Hematopoietic multipotent progenitor cell treated with erythropoietin and hydrocortisone succinate and interleukin-3 and kit ligand, for 4 days (in vitro differentiated cells): ENCODE measurements at regions not wholly inside any gene's neighbourhood (a gene's known extent, or its start where the extent isn't known, plus 50 kb on each side); places are given as distances from the start of the nearest gene placed in this dataset.
"Not testable (repeated sequence)": the region's sequence is repeated elsewhere in the genome, so short reads cannot be mapped to it uniquely, and the experiment has no call there.

Experiments
- DNase-seq: peaks from one replicate; pipeline ENCODE4 v3.0.0-alpha.2; 2015

- DNase-seq = no peak
These were observed 121.2 kb downstream of the GASK1B start for GRCh38 chr4:158051401-158052235.

- DNase-seq = no peak
These were observed 121.9 kb downstream of the GASK1B start for GRCh38 chr4:158050942-158051341.

GRCh38 chr4:158046345-158046744, 126.5 kb downstream of the GASK1B start:
- DNase-seq = no peak

GRCh38 chr4:158043971-158044618, 128.7 kb downstream of the GASK1B start:
- DNase-seq = no peak

DNA sequence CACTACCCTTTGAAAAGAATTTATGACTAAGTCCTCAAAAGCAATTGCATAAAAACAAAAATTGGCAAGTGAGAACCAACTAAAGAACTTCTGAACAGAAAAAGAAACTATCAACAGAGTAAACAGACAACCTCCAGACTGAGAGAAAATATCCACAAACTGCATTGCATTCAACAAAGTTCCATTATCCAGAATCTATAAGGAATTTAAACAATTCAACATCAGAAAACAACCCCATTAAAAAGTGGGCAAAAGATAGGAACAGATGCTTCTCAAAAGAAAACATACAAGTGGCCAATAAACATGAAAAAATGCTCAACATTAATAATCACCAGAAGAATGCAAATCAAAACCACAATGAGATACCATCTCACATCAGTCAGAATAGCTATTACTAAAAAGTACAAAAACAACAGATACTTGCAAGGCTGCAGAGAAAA, 130.2 kb downstream of the GASK1B start:
- DNase-seq = no peak

- no peak for DNase-seq
These were observed 134.1 kb downstream of the GASK1B start for GRCh38 chr4:158038718-158039117.

GRCh38 chr4:158036998-158037397, 135.8 kb downstream of the GASK1B start:
- DNase-seq = no peak

DNA sequence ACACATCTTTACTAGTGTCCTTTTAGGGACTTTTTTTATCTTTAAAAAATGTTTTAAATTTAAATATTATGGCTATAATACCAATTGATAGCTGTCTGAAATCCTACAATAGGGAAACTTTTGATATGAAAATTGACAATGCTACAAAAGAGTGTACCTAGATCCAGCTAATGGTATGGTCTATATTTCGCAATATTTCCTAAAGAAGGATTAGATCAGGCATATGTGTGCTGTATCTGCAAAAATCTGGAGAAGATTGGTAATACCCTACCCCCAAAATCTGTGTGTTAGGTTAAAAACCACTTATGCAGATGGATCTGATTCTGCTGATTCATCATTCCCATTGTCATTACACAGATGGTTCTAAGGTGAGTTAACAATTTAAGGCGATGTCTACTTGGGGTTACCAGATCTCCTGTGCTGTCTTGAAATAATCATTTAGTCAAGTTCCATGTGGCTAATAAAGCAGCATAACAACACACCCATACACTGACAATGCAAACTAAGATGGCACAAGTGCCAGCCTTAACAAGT, 137.1 kb downstream of the GASK1B start:
- DNase-seq = no peak

DNA sequence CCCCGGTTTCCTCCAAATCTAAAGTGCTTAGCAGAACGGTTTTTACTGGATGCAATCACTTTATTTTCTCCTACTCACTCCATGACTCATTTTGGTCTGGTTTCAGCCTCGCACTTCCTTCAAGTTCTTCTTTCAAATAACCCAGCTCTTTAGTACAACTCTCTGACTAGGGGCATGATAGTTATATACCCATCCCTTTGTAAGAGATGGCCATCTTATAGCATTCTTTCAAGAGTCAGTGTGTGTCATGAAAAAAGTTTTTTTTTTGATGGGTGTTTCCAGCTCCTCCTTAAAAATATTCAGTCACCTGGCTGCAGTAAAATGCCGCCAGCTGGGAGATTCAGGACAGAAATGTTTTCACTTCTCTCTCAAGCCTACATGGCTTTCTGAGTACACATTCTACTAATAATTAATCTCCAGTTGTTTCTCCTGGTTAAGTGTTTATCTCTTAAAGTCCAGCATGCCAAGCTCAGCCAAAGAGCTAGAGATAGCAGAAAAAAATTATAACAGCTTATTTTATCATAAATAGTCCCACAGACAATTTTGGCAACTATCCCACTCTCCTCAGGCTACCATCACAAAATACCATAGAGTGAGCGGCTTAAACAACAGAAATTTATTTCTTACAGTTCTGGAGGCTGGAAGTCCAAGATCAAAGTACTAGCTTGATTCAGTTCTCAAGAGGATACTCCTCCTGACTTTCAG, 139.3 kb downstream of the GASK1B start:
- peak; percentile 82 for DNase-seq

DNA sequence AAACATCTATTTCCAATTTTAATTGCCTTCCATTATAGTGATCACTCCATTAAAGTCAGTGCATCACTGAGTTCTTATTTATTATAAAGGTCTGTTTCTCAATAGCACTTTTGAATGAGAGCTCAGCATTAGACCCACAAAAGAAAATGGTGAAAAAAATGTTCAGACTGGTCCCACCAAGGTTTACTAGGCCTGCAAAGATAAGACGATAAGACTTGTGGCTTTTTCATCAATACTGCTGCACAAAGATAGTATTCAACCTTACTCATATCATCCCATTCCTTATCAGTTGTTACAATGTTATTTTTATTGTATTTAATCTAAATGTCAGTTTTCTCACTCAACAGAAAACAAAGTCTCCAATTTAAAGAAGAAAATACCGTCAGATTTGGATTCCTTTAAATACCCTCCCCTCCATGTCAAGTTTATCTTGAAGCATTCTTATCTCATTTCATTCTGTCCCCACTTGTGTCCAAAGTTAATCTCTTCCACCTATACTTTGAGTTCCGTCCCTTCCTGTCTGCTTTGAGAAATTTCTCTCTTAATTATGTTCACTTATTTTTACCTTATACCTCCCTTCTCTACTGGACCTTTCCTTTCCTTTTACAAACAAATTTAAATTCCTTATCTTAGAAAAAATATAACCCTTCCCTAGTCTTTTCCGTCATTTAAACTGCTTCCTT, 140.0 kb downstream of the GASK1B start:
- peak; percentile 66 for DNase-seq

DNA sequence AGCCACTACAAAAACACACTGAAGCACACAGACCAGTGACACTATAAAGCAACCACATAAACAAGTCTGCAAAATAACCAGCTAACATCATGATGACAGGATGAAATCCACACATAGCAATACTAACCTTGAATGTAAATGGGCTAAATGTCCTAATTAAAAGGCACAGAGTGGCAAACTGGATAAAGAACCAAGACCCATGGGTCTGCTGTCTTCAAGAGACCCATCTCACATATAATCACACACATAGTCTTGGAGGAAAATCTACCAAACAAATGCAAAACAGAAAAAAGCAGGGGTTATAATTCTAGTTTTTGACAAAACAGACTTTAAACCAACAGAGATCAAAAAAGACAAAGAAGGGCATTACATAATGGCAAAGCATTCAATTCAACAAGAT, 144.4 kb downstream of the GASK1B start:
- DNase-seq = not testable (repeated sequence)

DNA sequence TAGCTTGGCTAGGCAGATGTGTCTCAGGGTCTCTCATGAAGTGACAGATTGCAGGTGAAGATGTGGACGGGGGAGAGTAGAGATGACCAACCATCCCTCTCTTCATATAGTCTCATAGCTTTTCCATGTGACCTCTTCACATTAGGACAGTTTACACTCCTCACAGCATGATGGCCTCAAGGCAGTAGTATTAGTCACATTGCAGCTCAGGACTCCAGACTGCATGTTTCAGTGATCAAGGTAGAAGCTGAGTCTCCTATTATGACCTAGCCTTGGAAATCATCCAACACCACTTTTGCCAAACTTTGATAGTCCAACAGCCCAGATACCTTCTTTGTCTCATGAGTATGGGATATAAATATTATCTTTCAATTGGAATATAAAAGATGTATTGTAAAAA, 147.7 kb downstream of the GASK1B start:
- DNase-seq = no peak

DNA sequence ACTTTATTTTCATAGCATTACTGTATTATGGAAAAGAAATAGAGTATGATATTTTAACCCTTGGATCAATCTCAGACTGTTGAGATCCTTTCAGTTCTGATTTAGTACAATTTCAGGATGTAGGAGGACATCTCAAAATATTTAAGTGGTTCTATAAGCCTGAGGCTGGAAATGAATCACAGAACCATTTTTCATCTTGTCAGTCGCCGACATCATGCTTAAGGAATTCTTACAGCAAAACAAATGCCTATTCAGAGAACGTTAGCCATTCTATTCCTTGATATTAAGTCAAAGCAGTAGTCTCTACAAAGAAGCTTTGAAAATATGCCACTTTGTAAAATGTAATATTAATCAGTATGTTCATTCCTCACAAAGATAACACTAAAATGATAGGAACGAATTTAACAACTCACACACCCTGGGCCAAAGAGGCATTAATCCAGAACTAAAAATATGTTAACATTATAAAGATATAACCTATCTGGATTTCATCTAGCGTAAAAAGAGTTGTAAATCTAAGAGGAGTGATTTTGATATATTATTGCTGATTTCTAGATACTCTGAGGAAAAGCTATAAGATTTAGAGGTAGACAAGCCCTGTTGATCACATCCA, 152.0 kb downstream of the GASK1B start:
- no peak for DNase-seq

DNA sequence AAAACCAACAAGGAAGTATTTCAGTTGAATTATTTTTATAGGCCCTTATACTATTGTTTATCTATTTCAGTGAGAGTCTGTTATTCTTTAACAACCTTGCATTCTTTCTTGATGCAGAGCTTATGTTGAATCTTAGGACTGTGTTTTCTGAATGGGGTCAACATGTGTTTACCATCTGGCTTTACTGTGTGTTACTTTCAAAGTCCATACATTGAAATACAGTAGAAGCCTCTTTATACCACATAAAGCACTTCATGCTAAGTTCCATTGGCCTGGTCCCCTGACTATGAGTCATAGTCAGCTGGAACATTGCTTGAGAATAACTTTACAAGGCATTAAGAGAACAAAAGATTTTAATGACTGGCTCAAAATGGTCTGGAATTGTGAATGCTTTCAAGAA, 152.6 kb downstream of the GASK1B start:
- no peak for DNase-seq

GRCh38 chr4:158018831-158019230, 154.0 kb downstream of the GASK1B start:
- no peak for DNase-seq

DNA sequence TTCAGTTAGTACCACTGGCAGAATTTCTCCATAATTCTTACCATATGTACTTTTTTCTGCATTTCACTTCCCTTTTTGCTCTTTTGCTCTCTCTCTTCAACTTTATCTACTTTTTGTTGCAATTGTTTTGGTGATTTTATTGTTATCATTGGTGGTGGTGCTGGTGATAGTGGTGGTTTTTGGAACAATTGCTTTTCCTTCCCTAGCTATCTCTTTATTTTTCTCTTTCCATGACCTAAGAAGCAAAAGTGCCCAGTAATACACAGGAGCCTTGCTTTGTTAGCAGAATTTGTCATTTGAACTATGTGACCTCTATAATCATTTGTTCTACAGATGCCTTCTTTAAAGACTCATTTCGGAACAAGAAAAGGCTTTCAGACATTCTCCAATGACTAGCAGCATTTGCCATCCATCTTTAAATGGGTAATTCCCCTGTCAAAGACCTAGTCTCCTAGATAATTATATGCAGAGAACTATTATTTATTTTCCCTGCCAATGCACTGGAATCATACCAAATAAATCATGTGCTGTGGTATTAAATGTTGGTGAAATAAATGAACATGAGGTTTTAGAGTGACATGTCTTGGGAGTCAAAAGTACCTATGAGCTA, 154.5 kb downstream of the GASK1B start:
- peak; percentile 74 for DNase-seq

DNA sequence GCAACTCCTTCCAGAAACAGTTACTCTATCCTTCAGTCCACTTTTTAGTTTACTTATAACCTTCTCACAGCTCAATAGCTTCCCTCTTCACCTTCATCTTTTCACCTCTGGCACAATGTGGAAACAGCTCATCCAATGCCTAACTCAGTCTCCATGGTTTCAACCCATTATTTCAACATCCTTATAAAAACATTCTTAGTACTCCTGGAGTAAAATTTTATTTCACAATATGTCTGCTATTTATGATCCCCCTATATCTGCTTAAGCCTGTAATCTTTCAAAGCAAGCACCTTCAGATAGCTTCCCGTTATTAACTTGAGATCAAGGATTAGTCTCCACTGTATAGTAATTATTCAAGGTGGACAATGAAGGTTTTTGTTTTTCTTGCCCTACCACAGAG, 156.3 kb downstream of the GASK1B start:
- no peak for DNase-seq

GRCh38 chr4:158015241-158015640, 157.6 kb downstream of the GASK1B start:
- DNase-seq = peak; percentile 65

- DNase-seq = peak; percentile 21
These were observed 159.0 kb downstream of the GASK1B start for GRCh38 chr4:158013858-158014257.

- no peak for DNase-seq
These were observed 162.5 kb downstream of the GASK1B start for GRCh38 chr4:158010361-158010760.

- DNase-seq = no peak
These were observed 164.1 kb downstream of the GASK1B start for GRCh38 chr4:158008551-158009218.
